HCT116 (cell line): ENCODE measurements at regions not wholly inside any gene's neighbourhood (a gene's known extent, or its start where the extent isn't known, plus 50 kb on each side); places are given as distances from the start of the nearest gene placed in this dataset.

Experiments used
- ATAC-seq: fragments of 200-7000 bp; cut with Tn5 transposase; 2 replicates; pipeline ENCODE4 v1.9.1; 2020; ENCODE audit warnings: mild to moderate bottlenecking, moderate library complexity
- BruUV-seq: library from RNA; stranded (reverse); fragments of 400-500 nt; replicated peaks from 2 replicates; lab custom pipeline; 2021; lab: Mats Ljungman, UMichigan
- CTCF ChIA-PET: fragments of 300-600 bp; sonication (Branson Sonifier 250); formaldehyde crosslinking; loops from one replicate; lab custom pipeline; 2021; ENCODE audit warnings: antibody characterized with exemption; lab: Charles Lee
- POLR2A ChIA-PET: fragments of 300-600, 350-600 bp; sonication (Branson Sonifier 250); formaldehyde crosslinking; loops from one replicate; lab custom pipeline; 2021; ENCODE audit warnings: antibody characterized with exemption; lab: Charles Lee
- RAD21 ChIA-PET, 2 experiments: fragments of 300-600 bp; sonication (Branson Sonifier 250); formaldehyde crosslinking; loops; one replicate each; lab custom pipeline; 2023; ENCODE audit warnings: low total read pairs in 2 of 2; ENCODE audit not compliant: uncharacterized antibody in 2 of 2, unreplicated experiment in 2 of 2, low non-redundant PET in 1 of 2; lab: Charles Lee
- DNase-seq: peaks from one replicate; pipeline ENCODE4 v3.0.0-alpha.2; 2010; ENCODE audit warnings: low read depth, low spot score
- H2AFZ ChIP-seq: fragments of 200-600 bp; shearing (Covaris generic), sonication (generic); 2 replicates; pipeline ENCODE4 v1.6.1; 2017; ENCODE audit warnings: low read depth, mixed run types, mixed read lengths, antibody characterized with exemption, low read length; ENCODE audit not compliant: poor library complexity, severe bottlenecking
- H3K27ac ChIP-seq: 2 replicates; pipeline ENCODE4 v1.5.1; 2012; ENCODE audit warnings: low read depth, low read length
- H3K27me3 ChIP-seq: fragments of 200-600 bp; sonication (generic); 2 replicates; pipeline ENCODE4 v1.6.1; 2016; ENCODE audit warnings: mixed run types, low read length, mixed read lengths; ENCODE audit not compliant: insufficient read depth
- H3K36me3 ChIP-seq, 2 experiments: fragments of 200-500 bp in 1 of 2; fragments of 200-600 bp in 1 of 2; sonication (Bioruptor generic) in 1 of 2; sonication (generic) in 1 of 2; 2 replicates each; pipeline versions ENCODE4 v1.5.1 to v1.6.1; 2014 to 2016; ENCODE audit warnings: low read length in 2 of 2, inconsistent platforms in 1 of 2, mixed read lengths in 1 of 2, mixed run types in 1 of 2; ENCODE audit not compliant: insufficient read depth in 2 of 2, control insufficient read depth in 1 of 2
- H3K4me1 ChIP-seq, 2 experiments: fragments of 200-600 bp in 1 of 2; sonication (generic) in 1 of 2; 2 replicates each; pipeline versions ENCODE4 v1.5.1 to v1.6.1; 2012 to 2017; ENCODE audit warnings: low read length in 2 of 2, inconsistent platforms in 1 of 2, mild to moderate bottlenecking in 1 of 2, mixed read lengths in 1 of 2, mixed run types in 1 of 2, moderate library complexity in 1 of 2; ENCODE audit not compliant: insufficient read depth in 2 of 2, control insufficient read depth in 1 of 2
- H3K4me2 ChIP-seq: fragments of 200-600 bp; sonication (generic); 2 replicates; pipeline ENCODE4 v1.6.1; 2017; ENCODE audit warnings: mixed run types, low read length, mixed read lengths
- H3K4me3 ChIP-seq, 2 experiments: fragments of 200-600 bp in 1 of 2; sonication (generic) in 1 of 2; replicated peaks in 1 of 2; 2 replicates each; pipeline ENCODE4 v1.5.1; 2011 to 2016; ENCODE audit warnings: low read length in 2 of 2, control low read depth in 1 of 2, low read depth in 1 of 2, mild to moderate bottlenecking in 1 of 2, mixed read lengths in 1 of 2, mixed run types in 1 of 2
- H3K79me2 ChIP-seq: fragments of 200-600 bp; sonication (generic); 2 replicates; pipeline ENCODE4 v1.6.1; 2017; ENCODE audit warnings: mild to moderate bottlenecking, mixed run types, low read length, moderate library complexity, mixed read lengths; ENCODE audit not compliant: insufficient read depth
- H3K9ac ChIP-seq: fragments of 200-600 bp; sonication (generic); 2 replicates; pipeline ENCODE4 v1.6.1; 2016; ENCODE audit warnings: low read length, mixed read lengths
- H3K9me2 ChIP-seq: fragments of 200-600 bp; sonication (generic), shearing (Covaris generic); 2 replicates; pipeline ENCODE4 v1.6.1; 2017; ENCODE audit warnings: mixed run types, mild to moderate bottlenecking, moderate library complexity; ENCODE audit not compliant: insufficient read depth
- H3K9me3 ChIP-seq, 2 experiments: fragments of 200-500 bp in 1 of 2; fragments of 200-600 bp in 1 of 2; sonication (Bioruptor generic) in 1 of 2; sonication (generic) in 1 of 2; 2 replicates each; pipeline ENCODE4 v1.6.1; 2014 to 2017; ENCODE audit warnings: low read length in 2 of 2, mixed read lengths in 2 of 2, inconsistent platforms in 1 of 2, low read depth in 1 of 2, mild to moderate bottlenecking in 1 of 2, mixed run types in 1 of 2, moderate library complexity in 1 of 2; ENCODE audit not compliant: control insufficient read depth in 1 of 2, insufficient read depth in 1 of 2
- H4K20me1 ChIP-seq: fragments of 200-600 bp; sonication (generic), shearing (Covaris generic); 2 replicates; pipeline ENCODE4 v1.6.1; 2017; ENCODE audit warnings: mixed run types, mild to moderate bottlenecking, moderate library complexity; ENCODE audit not compliant: insufficient read depth
- ELF1 ChIP-seq: IDR thresholded peaks from 2 replicates; pipeline ENCODE4 v1.6.1; 2012; ENCODE audit warnings: low read depth, borderline replicate concordance
- EZH2 ChIP-seq: fragments of 200-600 bp; sonication (generic); IDR thresholded peaks from 2 replicates; pipeline ENCODE4 v1.6.1; 2017; ENCODE audit warnings: antibody characterized with exemption, mixed run types
- EZH2phosphoT487 ChIP-seq: fragments of 200-600 bp; IDR thresholded peaks from 2 replicates; pipeline ENCODE4 v1.6.1; 2018; ENCODE audit warnings: antibody characterized with exemption, borderline replicate concordance
- JUND ChIP-seq: IDR thresholded peaks from 2 replicates; pipeline ENCODE4 v1.6.1; 2012
- SIN3A ChIP-seq: IDR thresholded peaks from 2 replicates; pipeline ENCODE4 v1.6.1; 2012; ENCODE audit warnings: low read depth
- TCF7L2 ChIP-seq: IDR thresholded peaks from 2 replicates; pipeline ENCODE4 v1.7.0; 2011; ENCODE audit warnings: borderline replicate concordance, inconsistent platforms; ENCODE audit not compliant: insufficient read depth, insufficient read length; ENCODE audit errors: extremely low read depth
- intact Hi-C: fragments of 100-400 bp; cut with micrococcal nuclease; formaldehyde crosslinking; loops from 2 replicates; pipeline ENCODE4 v1.10.0; 2022

- Histone ChIP-seq H3K36me3 (no peaks in the 10 kb centered on the region), H3K79me2 (no peaks in the 10 kb centered on the region), H2AFZ (no peak overlapping the region), H3K4me1 (no peaks in the 10 kb centered on the region), H3K27ac (no peak overlapping the region), H3K4me2 (no peak overlapping the region), H3K27me3 (no peaks in the 10 kb centered on the region), H3K9ac (no peak overlapping the region), H3K9me2 (no peaks in the 10 kb centered on the region), H4K20me1 (no peaks in the 10 kb centered on the region), H3K9me3 (peaks cover 19 to 21% of the 10 kb centered on the region in 2 experiments; a peak in 3 of 4 replicates), H3K4me3 (no peak overlapping the region)
- DNase-seq (no peak), ATAC-seq (no peak)
- intact Hi-C loops, result no loop called here
- CTCF ChIA-PET, result no interaction called here
- POLR2A ChIA-PET, result no interaction called here
- TF ChIP-seq JUND (no peak), EZH2phosphoT487 (no peak)
- RAD21 ChIA-PET, result no interaction called here
- no TSS peak for BruUV-seq
Measured at GRCh38 chr15:62270216-62270921, 105.3 kb upstream of the C2CD4B start.

- no peak overlapping the region for H3K27ac ChIP-seq
- H3K9ac ChIP-seq, result no peak overlapping the region
- ATAC-seq, result no peak
- no peak overlapping the region for H3K4me2 ChIP-seq
- TF ChIP-seq ELF1 (no peak), TCF7L2 (no peak), SIN3A (no peak), EZH2 (no peak)
- POLR2A ChIA-PET, result no interaction called here
- H3K4me3 ChIP-seq, result no peak overlapping the region
- no peak overlapping the region for H2AFZ ChIP-seq
- H3K9me3 ChIP-seq, result peaks cover 19 to 21% of the 10 kb centered on the region in 2 experiments; a peak in 2 of 4 replicates
- RAD21 ChIA-PET, result no interaction called here
- no TSS peak for BruUV-seq
- no peaks in the 10 kb centered on the region for H3K9me2 ChIP-seq
- CTCF ChIA-PET, result no interaction called here
- no peaks in the 10 kb centered on the region for H3K36me3 ChIP-seq
- H4K20me1 ChIP-seq, result no peaks in the 10 kb centered on the region
- no peaks in the 10 kb centered on the region for H3K79me2 ChIP-seq
- no peak for DNase-seq
- H3K27me3 ChIP-seq, result no peaks in the 10 kb centered on the region
- intact Hi-C loops, result no loop called here
- no peaks in the 10 kb centered on the region for H3K4me1 ChIP-seq
Measured at GRCh38 chr15:62272290-62272689, 107.2 kb upstream of the C2CD4B start.
